Gastrocnemius medialis (tissue), 4 donors: ENCODE measurements at regions not wholly inside any gene's neighbourhood (a gene's known extent, or its start where the extent isn't known, plus 50 kb on each side); places are given as distances from the start of the nearest gene placed in this dataset.

ENCODE experiments used
- POLR2A ChIP-seq, 2 donors: fragments of 450-650 bp; IDR thresholded peaks; one replicate each; pipeline ENCODE4 v1.6.1; 2017; ENCODE audit warnings: antibody characterized with exemption in 2 of 2, mild to moderate bottlenecking in 2 of 2, moderate library complexity in 2 of 2
- TF ChIP-seq, protein P1 (sequence below), 5 experiments: fragments of 450-650 bp in 3 of 5; fragments of 200-600 bp in 2 of 5; sonication (generic) in 2 of 5; IDR thresholded peaks in 4 of 5; conservative IDR thresholded peaks in 1 of 5; 1 replicate in 4 of 5; 2 replicates in 1 of 5; pipeline ENCODE4 v1.5.1; 2016 to 2019; ENCODE audit warnings: antibody characterized with exemption in 5 of 5, mild to moderate bottlenecking in 3 of 5, moderate library complexity in 3 of 5

DNA sequence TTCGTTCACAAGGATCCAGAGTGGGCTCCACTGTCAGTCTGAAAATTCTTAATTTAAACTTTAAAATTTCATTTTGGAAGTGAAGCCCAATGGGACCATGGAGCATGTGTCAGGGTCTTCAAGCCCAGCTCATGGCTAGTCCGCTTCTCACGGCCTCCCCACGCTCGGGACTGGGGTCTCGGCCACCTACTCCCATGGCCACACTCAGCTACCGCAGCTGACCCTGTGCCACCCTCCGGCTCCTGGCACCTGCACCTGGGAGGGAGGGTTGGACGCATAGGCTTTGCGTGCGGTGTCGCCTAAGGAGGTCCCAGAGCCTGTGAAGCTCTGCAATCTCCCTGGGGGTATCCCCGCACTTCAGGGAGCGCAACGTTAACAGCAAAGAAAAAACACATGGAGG is 175.7 kb upstream of the PRLR start:
- TF ChIP-seq, protein P1, sequence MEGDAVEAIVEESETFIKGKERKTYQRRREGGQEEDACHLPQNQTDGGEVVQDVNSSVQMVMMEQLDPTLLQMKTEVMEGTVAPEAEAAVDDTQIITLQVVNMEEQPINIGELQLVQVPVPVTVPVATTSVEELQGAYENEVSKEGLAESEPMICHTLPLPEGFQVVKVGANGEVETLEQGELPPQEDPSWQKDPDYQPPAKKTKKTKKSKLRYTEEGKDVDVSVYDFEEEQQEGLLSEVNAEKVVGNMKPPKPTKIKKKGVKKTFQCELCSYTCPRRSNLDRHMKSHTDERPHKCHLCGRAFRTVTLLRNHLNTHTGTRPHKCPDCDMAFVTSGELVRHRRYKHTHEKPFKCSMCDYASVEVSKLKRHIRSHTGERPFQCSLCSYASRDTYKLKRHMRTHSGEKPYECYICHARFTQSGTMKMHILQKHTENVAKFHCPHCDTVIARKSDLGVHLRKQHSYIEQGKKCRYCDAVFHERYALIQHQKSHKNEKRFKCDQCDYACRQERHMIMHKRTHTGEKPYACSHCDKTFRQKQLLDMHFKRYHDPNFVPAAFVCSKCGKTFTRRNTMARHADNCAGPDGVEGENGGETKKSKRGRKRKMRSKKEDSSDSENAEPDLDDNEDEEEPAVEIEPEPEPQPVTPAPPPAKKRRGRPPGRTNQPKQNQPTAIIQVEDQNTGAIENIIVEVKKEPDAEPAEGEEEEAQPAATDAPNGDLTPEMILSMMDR (IDR thresholded peaks at IDR 0.05 in 4 of 5, conservative IDR thresholded peaks at IDR 0.05 in 1 of 5): no peak
- no peak for TF ChIP-seq POLR2A (IDR thresholded peaks at IDR 0.05)
